ENCODE measurements at regions not wholly inside any gene's neighbourhood (a gene's known extent, or its start where the extent isn't known, plus 50 kb on each side); places are given as distances from the start of the nearest gene placed in this dataset.

- WGBS, 3 donors, result 74 to 84% (median 75%) methylated on average over 4 of the region's 4 CpGs
- Histone ChIP-seq H3K4me1 (no peaks in the 10 kb centered on the region), H3K9me3 (no peaks in the 10 kb centered on the region), H3K27me3 (ENCODE audit: insufficient read depth in 3 of 3, low read length in 2 of 3) (no peaks in the 10 kb centered on the region), H3K36me3 (ENCODE audit: insufficient read depth in 1 of 2, low read depth in 1 of 2) (no peaks in the 10 kb centered on the region), H3K4me3 (no peak overlapping the region), H3K27ac (no peak overlapping the region)
- intact Hi-C loops (cut with DNase I), result no loop called here
- DNase-seq, result no peak
- no peak for ATAC-seq
- TF ChIP-seq CTCF (IDR thresholded peaks at IDR 0.05), result no peak
Observed at GRCh38 chr14:53409969-53410368, 256.8 kb upstream of the DDHD1 start.

- TF ChIP-seq CTCF (IDR thresholded peaks at IDR 0.05), result no peak
- Histone ChIP-seq H3K27ac (no peak overlapping the region), H3K27me3 (ENCODE audit: insufficient read depth in 3 of 3, low read length in 2 of 3) (no peaks in the 10 kb centered on the region), H3K4me1 (no peaks in the 10 kb centered on the region), H3K9me3 (no peaks in the 10 kb centered on the region), H3K4me3 (no peak overlapping the region), H3K36me3 (ENCODE audit: insufficient read depth in 1 of 2, low read depth in 1 of 2) (no peaks in the 10 kb centered on the region)
- 90 to 92% (median 91%) methylated on average over 2 of the region's 2 CpGs for WGBS, 3 donors
- DNase-seq, result no peak
- intact Hi-C loops (cut with DNase I), result no loop called here
- no peak for ATAC-seq
Observed at GRCh38 chr14:53409289-53409688, 256.2 kb upstream of the DDHD1 start.

DNA sequence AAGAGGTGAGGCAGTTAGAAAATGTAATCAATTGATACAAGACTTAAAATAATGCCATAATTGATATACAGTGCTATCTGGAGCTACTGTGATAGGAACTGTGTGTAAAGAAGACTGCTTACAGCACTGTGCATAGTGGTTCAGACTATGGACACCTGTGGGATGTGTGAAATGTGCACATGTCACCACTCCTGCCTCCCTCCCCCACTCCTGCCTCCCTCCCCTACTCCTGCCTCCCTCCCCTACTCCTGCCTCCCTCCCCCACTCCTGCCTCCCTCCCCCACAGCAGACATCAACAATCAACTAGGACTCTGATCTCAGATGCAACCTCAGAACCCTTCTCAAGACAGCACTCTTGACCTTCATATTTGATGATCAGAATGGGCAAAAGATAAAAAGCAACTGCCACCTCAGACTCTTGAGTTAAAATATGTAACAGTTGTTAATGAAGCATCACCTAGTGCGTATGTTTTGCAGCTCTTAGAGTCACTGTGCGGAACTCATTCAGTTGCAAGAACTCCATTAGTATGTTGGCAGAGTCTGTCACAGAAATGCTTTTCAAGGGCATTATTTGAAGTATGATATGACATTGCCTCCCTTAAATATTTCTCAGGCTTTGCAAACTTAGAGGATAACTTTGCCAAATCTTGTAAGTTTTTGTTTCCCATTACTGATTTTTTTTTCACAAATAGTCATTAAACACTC is 255.2 kb upstream of the DDHD1 start:
- H3K27me3 ChIP-seq (ENCODE audit: insufficient read depth in 3 of 3, low read length in 2 of 3), result no peaks in the 10 kb centered on the region
- ATAC-seq (no peak), DNase-seq (no peak)
- WGBS, 3 donors, result 84 to 93% (median 91%) methylated on average over 2 of the region's 2 CpGs
- H3K9me3 ChIP-seq, result no peaks in the 10 kb centered on the region
- no peaks in the 10 kb centered on the region for H3K36me3 ChIP-seq (ENCODE audit: insufficient read depth in 1 of 2, low read depth in 1 of 2)
- intact Hi-C loops (cut with DNase I), result no loop called here
- H3K4me1 ChIP-seq, result no peaks in the 10 kb centered on the region
- H3K27ac ChIP-seq, result no peak overlapping the region
- TF ChIP-seq CTCF (IDR thresholded peaks at IDR 0.05), result no peak
- H3K4me3 ChIP-seq, result no peak overlapping the region

DNA sequence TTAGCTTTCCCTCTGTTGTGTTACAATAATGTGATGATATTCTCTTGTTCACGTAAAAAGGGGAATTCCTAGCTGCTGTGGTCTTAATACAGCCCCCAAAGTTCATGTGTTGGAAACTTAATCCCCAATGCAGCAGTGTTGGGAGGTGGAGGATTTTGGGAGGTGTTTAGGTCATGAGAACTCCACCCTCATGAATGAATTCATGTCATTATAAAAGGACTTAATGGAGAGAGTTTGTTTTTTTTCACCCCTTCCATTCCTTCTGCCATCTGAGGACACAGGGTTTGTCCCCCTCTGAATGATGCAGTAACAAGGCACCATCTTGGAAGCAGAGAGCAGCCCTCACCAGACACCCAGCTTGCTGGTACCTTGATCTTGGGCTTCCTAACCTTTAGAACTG is 253.4 kb upstream of the DDHD1 start:
- no peak overlapping the region for H3K27ac ChIP-seq
- DNase-seq (no peak), ATAC-seq (no peak)
- no peak overlapping the region for H3K4me3 ChIP-seq
- no peaks in the 10 kb centered on the region for H3K36me3 ChIP-seq (ENCODE audit: insufficient read depth in 1 of 2, low read depth in 1 of 2)
- no peaks in the 10 kb centered on the region for H3K4me1 ChIP-seq
- WGBS, 3 donors, result 50 to 54% (median 54%) methylated on average over 1 of the region's 1 CpG
- no peak for TF ChIP-seq CTCF (IDR thresholded peaks at IDR 0.05)
- intact Hi-C loops (cut with DNase I), result no loop called here
- no peaks in the 10 kb centered on the region for H3K27me3 ChIP-seq (ENCODE audit: insufficient read depth in 3 of 3, low read length in 2 of 3)
- no peaks in the 10 kb centered on the region for H3K9me3 ChIP-seq

DNA sequence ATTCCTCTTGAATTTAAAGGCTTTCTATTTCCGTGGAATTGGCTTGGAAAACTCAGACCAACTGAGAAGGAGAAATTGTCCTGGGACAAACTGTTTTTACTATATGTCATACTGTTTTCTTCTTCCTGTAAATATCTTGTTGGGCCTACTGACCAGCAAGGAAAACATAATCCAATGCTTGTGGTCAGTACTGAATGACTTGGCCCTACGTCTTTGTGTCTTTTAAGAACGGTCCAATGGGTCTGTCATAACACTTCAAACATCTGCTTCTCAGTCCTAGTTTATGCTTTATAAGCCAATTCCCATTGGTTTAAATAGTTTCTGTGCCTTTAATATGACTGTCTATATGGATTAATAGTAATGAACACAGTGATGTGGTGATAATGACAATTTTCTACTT is 248.5 kb upstream of the DDHD1 start:
- H3K4me3 ChIP-seq, result no peak overlapping the region
- no peaks in the 10 kb centered on the region for H3K4me1 ChIP-seq
- DNase-seq, result no peak
- no peak overlapping the region for H3K27ac ChIP-seq
- H3K9me3 ChIP-seq, result no peaks in the 10 kb centered on the region
- H3K27me3 ChIP-seq (ENCODE audit: insufficient read depth in 3 of 3, low read length in 2 of 3), result no peaks in the 10 kb centered on the region
- intact Hi-C loops (cut with DNase I), result no loop called here
- WGBS, 3 donors, result 58 to 90% (median 84%) methylated on average over 3 of the region's 3 CpGs
- TF ChIP-seq CTCF (IDR thresholded peaks at IDR 0.05), result no peak
- no peaks in the 10 kb centered on the region for H3K36me3 ChIP-seq (ENCODE audit: insufficient read depth in 1 of 2, low read depth in 1 of 2)
- no peak for ATAC-seq

All from psoas muscle (tissue), 7 donors.